ENCODE measurements at regions not wholly inside any gene's neighbourhood (a gene's known extent, or its start where the extent isn't known, plus 50 kb on each side); places are given as distances from the start of the nearest gene placed in this dataset.

DNA sequence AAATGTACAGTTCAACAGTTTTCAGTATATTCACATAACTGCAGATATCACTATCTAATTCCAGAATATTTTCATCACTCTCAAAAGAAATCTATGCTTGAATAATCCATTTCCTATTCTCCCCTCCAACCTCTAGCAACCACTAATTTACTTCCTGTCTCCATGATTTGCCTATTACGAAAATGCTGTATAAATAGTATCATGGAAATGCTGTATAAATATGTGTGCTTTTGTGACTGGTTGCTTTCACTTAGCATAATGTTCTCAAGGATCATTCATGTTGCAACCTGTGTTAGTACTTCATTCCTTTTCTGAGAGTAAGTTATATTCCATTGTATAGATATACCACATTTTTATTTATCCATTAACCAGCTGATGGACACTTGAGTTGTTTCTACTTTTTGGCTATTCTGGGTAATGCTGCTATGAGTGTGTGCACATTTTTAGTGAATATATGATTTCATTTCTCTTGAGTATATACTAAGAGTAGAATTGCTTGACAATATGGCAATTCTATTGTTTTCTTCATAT, 115.6 kb downstream of the TNFSF18 start:
- no peak for DNase-seq (ENCODE audit: extremely low spot score, unreplicated experiment)
- no peak overlapping the region for H3K4me3 Mint-ChIP-seq (ENCODE audit: unreplicated experiment)
- no peaks in the 10 kb centered on the region for H3K36me3 Mint-ChIP-seq (ENCODE audit: unreplicated experiment)
- peaks cover 7% of the 10 kb centered on the region for H3K9me3 Mint-ChIP-seq (ENCODE audit: unreplicated experiment)
- H3K4me1 Mint-ChIP-seq (ENCODE audit: unreplicated experiment) = peaks cover 50% of the 10 kb centered on the region
- no peaks in the 10 kb centered on the region for H3K27me3 Mint-ChIP-seq (ENCODE audit: unreplicated experiment)
- TF ChIP-seq CTCF (IDR thresholded peaks at IDR 0.05) = no peak
- H3K27ac Mint-ChIP-seq (ENCODE audit: unreplicated experiment) = peak overlapping the region; percentile 96

DNA sequence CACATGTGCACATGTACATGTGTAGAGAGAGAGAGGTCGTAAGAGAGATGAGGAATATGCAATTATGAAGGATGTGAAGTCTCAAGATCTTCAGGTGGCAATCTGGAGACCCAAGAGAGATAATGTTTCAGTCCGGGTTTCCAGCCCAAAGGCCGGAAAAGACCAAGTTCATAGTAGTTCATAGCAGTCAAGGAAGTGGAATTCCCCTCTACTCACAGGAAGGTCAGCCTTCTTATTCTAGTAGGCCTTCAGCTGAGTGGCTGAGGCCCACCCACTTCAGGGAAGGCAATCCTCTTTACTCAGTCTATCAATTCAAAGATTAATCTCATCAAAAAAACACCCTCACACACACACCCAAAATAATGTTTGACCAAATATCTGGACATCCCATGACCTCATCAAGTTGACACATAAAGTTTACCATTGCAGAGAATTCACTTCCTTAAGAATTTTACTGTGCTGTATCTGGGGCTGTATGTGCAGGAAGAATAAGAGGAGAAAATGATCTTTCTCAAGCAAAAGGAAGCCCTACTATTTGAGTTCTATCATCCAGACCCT, 114.6 kb downstream of the TNFSF18 start:
- peaks cover 60% of the 10 kb centered on the region for H3K4me1 Mint-ChIP-seq (ENCODE audit: unreplicated experiment)
- H3K27ac Mint-ChIP-seq (ENCODE audit: unreplicated experiment) = peak overlapping the region; percentile 96
- peaks cover 7% of the 10 kb centered on the region for H3K9me3 Mint-ChIP-seq (ENCODE audit: unreplicated experiment)
- no peak for DNase-seq (ENCODE audit: extremely low spot score, unreplicated experiment)
- no peak overlapping the region for H3K4me3 Mint-ChIP-seq (ENCODE audit: unreplicated experiment)
- H3K27me3 Mint-ChIP-seq (ENCODE audit: unreplicated experiment) = no peaks in the 10 kb centered on the region
- no peaks in the 10 kb centered on the region for H3K36me3 Mint-ChIP-seq (ENCODE audit: unreplicated experiment)
- no peak for TF ChIP-seq CTCF (IDR thresholded peaks at IDR 0.05)

GRCh38 chr1:172938681-172939080, 112.1 kb downstream of the TNFSF18 start:
- TF ChIP-seq CTCF (IDR thresholded peaks at IDR 0.05) = no peak
- Mint-ChIP-seq H3K27ac (ENCODE audit: unreplicated experiment) (no peak overlapping the region), H3K9me3 (ENCODE audit: unreplicated experiment) (peaks cover 7% of the 10 kb centered on the region), H3K4me3 (ENCODE audit: unreplicated experiment) (no peak overlapping the region), H3K27me3 (ENCODE audit: unreplicated experiment) (no peaks in the 10 kb centered on the region), H3K4me1 (ENCODE audit: unreplicated experiment) (peaks cover 55% of the 10 kb centered on the region), H3K36me3 (ENCODE audit: unreplicated experiment) (no peaks in the 10 kb centered on the region)
- no peak for DNase-seq (ENCODE audit: extremely low spot score, unreplicated experiment)

DNA sequence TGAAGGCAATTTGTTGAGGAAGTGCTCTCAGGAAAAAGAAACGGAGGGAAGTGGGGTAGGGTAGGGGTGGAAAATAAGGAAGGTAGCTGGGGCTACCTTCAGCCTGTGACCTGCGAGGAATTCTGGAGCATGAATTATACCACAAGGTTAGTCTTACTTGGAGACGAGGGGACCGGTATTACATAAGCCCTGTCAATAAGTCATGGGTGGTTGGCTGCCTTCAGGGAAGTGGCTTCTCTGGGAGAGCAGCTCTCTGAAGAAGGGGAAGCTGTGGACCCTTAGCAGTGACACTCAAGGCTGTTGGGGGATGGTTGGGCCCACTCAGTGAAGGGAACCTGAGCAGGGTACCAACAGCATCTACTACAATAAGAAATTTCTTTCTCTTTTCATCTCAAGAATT, 111.3 kb downstream of the TNFSF18 start:
- Mint-ChIP-seq H3K4me1 (ENCODE audit: unreplicated experiment) (peaks cover 47% of the 10 kb centered on the region), H3K36me3 (ENCODE audit: unreplicated experiment) (no peaks in the 10 kb centered on the region), H3K4me3 (ENCODE audit: unreplicated experiment) (no peak overlapping the region), H3K27me3 (ENCODE audit: unreplicated experiment) (no peaks in the 10 kb centered on the region), H3K27ac (ENCODE audit: unreplicated experiment) (peak overlapping the region; percentile 75), H3K9me3 (ENCODE audit: unreplicated experiment) (peaks cover 7% of the 10 kb centered on the region)
- DNase-seq (ENCODE audit: extremely low spot score, unreplicated experiment) = no peak
- TF ChIP-seq CTCF (IDR thresholded peaks at IDR 0.05) = no peak

- Mint-ChIP-seq H3K27me3 (ENCODE audit: unreplicated experiment) (no peaks in the 10 kb centered on the region), H3K36me3 (ENCODE audit: unreplicated experiment) (no peaks in the 10 kb centered on the region), H3K27ac (ENCODE audit: unreplicated experiment) (peak overlapping the region; percentile 75), H3K4me1 (ENCODE audit: unreplicated experiment) (peaks cover 40% of the 10 kb centered on the region), H3K9me3 (ENCODE audit: unreplicated experiment) (peaks cover under 1% of the 10 kb centered on the region), H3K4me3 (ENCODE audit: unreplicated experiment) (no peak overlapping the region)
- TF ChIP-seq CTCF (IDR thresholded peaks at IDR 0.05) = no peak
- no peak for DNase-seq (ENCODE audit: extremely low spot score, unreplicated experiment)
These were observed 110.4 kb downstream of the TNFSF18 start for GRCh38 chr1:172940174-172940855.
